ENCODE measurements at regions not wholly inside any gene's neighbourhood (a gene's known extent, or its start where the extent isn't known, plus 50 kb on each side); places are given as distances from the start of the nearest gene placed in this dataset.
"Not testable (repeated sequence)": the region's sequence is repeated elsewhere in the genome, so short reads cannot be mapped to it uniquely, and the experiment has no call there.

DNA sequence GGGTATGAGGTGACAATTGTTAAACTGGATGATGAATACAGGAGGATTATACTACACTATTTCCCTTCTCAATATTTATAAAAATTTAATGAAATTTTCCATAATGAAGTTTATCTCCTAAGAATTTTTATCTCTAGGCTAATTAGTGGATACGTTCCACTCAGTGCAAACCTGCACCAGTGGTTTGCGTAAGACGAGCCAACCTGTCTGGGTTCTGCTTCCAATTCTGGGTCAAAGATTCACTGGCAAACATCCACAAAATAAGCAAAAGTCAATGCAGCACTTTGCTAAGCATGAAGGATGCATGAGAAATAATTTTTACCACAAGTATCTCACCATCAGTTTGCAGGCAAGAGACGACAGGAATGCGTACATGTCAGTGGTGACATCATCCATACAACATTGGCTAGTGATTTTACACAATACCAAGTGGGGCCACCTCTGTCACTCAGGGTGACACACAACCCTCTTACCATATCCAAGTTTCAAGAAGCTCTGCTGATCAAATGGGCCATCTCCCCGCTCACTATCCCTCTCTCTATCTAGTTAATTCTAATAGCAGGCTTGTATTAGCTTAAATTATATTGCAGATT is 51.7 kb downstream of the FAM50B start:
- no peak for DNase-seq

DNA sequence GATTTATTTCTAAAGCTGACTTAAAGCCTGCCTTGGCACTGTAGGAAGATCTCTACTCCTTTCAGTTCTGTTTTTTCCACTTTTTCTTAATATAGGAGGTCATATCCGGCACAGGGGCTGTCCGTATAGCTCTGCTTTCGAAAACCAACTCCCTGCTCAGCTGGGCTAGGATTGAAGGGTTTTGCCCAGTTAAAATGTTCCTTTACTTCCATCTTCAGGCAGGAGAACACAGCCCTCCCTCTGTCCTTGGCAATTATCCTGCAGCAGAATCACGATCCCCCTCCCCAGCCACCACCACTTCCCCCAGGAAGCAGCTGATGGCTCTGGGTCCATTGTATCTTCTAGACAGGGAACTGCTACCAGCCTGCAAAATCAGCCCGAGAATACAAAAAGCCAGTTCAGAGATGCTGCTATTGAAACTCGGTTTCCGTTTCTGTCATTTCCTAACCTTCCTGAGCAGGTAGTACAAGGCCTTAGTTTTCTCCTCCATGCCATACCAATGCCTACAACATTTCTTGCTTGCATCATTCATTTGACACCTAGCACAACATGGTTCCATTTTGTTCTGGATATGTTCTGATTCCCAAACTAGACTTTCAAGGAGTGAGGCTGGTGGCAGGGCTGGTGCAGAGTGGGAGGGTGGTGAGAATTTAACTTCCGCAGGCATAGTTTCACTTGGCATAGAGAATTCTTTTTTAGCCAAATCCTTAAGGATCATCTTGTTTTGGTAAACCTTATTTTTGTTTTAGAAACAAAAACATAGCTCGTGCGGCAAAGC is 53.9 kb downstream of the FAM50B start:
- DNase-seq = peak in 17 of 56 donors; percentile 8 to 60 (median 20)

DNA sequence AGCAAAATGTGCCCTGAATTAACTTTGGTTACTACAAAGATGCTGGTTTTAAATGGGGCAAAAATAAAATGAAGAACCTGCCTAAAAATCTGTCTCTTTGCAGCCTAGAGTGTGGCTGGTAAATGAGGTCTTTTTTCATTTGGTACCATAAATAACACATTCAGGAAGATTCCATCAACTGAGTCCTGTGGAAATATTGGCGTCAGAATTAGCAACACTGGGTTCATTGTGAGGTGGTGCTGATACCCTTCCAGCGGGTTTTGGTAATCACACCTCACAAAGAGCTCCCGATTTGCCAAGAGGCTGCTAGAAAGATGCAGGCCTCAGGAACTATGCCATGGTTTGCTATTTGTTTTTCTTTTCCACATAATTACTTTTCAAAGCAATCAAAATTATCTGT is 55.3 kb downstream of the FAM50B start:
- DNase-seq = peak in 12 of 56 donors; percentile 6 to 41 (median 31)

DNA sequence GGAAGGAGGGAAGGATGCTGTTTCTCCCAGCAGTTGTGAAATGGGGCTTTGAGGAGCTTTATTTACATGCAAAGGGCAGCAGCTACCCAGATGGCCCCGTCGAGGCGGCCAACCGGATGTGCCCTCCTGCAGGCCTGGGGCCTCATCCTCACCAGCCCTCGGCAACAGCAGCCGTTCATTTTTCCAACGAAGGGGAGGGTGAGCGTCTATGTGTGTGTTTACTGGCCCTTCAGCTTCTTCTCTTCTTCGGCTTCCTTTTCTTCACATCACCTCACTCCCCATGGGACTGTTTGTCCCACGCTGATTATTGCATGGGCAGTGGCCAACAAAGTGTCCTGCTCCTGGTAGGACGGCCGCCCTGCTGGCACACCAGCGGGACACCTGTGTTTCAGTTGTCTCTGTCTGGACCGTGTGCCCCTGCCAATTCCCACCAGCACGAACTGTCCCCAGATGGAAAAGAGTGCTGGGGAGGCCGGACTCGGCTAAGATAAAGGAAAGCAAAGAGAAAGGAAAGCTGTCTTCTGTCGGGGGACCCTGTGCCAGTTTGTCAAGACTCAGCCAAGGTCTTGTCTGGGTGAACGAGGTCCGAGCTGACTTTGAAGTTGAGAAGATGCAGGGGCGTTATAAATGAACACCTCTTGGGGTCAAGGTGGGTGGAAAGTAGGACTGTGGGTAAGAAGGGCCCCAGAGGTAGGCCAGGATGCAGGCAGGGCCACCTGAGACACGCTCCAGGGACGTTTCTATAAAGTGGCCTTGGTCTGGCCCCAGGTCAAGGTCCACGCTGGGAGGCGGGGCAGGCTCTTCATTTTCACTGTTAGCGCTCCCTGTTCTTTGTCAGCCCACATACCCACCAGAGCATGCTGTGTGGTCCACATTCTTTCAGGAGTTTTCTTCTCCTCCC is 57.0 kb downstream of the FAM50B start:
- DNase-seq = peak in 13 of 56 donors; percentile 13 to 70 (median 34)

DNA sequence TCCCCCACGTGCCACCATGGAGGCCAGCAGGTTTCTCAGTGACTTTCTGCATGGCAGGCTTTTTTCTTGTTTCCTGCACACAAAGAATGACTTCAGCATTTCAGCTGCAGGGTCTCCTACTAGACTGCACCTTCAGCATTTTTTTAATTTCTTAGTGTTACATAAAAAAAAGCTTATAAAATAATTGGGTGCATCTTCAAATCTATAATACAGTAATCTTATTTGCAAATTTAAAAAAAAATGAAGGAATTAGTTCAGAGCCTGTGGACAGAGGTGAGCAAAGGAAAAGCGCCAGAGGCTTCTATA is 57.6 kb downstream of the FAM50B start:
- DNase-seq = no peak

DNA sequence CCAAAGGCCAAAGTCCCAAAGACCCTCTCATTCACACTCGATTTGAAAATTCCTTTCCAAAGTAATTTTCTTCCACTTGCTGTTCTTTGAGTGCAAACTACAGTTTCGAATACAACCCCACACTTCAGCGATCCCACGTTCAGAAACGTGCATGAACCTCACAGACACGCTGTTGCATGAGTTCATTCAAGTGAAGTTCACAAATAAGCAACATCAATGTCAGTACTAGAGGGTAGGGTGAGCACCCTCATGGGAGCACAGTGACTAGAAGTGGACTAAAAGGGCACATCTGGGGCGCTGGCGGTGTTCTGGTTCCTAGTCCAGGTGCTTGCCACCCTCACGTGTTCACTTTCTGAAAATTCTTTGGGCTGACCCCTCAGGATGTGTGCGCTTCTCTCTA is 59.0 kb downstream of the FAM50B start:
- no peak for DNase-seq

DNA sequence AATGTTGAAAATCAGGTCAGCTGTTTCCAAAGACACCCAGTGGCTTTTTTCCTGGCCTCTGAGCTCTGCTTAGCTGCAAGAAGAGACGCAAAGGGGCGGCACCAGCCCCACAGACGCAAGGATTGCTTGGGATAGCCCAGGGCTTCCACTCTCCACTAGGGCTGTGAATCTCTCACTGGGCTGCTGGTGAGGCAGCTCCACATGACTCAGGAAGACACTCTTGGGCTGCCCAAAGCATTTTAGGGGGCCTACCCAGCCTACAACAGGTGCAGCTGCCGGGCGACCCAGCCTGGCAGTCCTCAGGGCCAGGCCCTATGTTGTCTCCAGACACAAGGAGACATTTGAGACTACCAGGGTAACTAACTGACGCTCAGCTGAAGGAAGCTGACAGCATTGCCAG is 59.8 kb downstream of the FAM50B start:
- DNase-seq = peak in 1 of 56 donors; percentile 15

DNA sequence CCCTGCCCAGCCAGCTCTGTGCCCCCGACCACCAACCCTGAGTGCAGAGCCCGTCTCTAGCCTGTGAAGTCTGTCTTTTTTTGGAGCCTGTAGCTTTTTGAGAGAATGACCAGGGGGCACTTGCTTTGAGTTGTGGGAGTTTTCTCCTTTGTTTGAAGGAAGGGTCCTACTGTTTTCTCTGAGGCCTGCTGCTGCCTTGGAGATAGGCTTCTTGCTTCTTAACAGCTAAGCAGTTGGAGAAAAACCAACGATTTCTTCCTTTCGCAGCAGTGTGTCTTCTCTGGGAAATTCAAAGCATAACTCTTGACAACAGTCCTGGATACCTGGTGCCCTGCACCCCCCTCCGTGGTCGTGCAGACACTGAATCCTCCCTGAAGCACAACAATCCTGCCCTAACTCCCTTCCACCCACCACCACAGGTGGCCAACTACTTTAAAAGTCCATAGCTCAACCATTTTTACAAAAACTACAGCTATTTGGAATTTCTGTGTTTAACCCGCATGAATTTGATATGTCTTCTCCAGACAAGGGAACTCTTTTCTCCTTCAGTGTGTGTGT is 61.0 kb downstream of the FAM50B start:
- no peak for DNase-seq

DNA sequence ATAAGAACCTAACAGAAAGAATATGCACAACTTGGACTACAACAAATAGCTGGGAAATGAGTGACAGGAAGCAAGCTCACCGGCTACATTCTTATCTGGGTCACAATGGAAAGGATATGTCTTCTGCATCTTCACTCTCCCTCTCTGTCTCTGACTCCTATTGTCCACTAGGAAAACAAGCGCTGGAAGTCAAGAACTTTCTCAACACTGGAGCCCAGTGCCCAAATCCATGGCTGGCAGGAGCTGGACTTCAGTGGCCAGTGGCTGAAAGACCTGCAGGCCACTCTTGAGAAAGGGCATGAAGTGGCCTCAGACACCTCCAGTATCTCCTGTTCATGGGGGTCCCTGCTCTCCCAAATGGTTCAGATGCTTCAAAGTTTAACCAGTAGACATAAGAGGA is 62.0 kb downstream of the FAM50B start:
- DNase-seq = no peak

DNA sequence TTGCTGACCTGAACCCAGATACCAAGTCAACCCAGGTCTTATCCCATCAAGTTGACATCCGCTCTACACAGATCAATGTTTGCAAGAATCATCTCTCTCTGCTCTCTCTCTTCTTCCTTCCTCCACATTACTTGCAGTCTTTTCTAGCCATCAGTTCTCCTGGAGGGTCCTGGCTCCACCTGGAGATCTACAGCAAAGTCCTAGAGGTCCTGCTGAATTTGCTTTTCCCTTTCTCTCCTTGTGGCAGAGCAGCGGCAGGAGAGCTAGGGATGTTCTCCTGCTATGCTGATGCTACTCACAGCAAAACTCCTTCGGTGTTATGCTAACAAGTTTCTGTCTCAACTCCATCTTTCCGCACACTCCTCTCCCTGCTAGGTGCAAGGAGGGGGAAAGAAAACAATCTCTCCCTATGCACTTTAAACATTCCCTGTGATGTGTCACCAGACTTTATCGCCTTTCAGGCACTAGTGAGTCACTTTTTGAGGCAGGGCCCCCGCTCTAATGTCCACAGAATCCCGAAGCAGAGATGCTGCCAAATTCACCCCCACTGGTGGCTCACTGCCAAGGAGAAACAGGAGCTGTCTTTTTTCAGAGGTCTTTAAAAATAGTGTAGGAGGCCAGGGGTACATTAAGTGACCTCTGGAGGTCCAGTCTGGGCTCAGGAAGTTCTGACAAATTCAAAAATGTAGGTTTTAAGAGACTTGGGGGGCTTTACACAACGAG is 62.6 kb downstream of the FAM50B start:
- peak in 21 of 56 donors; percentile 11 to 65 (median 37) for DNase-seq

DNA sequence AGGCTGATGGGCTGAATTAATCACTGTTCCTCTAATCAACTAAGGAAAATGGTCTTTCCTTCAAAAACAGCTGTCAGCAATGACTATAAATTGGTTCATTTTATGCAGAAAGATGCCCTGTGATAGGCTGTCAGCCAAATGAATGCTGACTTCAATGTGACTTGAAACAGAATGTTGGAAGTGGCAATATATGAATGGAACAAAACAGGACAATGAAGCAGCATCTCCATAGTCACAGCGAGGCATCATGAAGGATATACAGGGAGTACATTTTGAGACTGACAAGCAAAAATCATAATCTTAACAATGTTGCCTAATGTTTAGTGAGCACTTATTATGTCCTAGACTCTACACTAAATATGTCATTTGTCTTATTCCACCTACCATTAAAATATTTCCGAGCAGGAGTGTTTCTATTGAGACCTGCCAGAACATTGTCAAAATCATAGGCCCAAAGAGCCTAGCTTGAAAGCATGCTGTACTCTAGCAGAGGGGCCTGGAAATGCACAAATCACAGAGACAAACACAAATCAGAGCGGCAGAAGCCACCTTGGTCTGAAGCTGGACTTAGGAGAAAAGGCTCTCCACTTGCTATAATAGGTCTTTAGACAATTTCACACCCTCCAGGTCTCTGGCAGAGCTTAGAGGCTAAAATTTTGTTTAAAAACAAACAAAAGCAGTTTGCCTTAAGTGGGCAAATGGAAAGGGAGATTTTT is 63.3 kb downstream of the FAM50B start:
- no peak for DNase-seq

DNA sequence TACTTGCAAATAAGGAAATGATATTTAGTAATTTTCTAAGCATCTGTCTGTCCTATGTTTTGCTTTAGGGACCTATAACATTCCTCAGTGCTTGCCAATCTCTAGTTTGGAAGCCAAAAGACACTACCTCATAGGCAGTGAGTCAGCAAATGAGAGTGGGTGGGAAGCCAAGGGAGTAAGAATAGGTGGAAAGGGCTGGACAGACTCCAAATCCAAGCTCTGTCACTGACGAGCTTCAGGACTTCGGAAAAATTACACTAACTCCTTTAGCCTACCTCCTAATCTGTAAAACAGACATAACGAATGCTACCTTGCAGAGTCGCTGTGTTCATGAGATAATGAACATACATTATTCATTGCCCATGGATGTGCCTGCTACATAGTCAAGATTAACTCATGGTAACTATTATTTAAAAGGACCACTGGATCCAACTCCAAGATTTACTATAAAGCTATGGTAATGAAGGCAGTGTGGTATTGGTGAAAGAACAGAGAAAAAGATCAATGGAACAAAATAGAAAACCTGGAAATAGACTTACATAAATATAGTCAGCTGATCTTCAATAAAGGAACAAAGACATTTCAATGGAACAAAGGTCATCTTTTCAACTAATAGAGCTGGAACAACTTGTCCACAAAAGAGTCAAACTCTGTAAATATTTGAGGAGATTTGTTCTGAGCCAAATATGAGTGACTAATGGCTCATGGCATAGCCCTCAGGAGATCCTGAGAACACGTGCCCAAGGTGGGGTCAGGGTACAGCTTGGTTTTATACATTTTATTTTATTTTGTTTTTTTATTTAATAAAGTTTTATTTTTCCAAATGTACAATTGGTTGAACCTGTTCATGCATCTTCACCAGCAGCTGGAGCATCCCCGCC is 64.1 kb downstream of the FAM50B start:
- DNase-seq = peak in 11 of 56 donors; percentile 7 to 41 (median 24)

DNA sequence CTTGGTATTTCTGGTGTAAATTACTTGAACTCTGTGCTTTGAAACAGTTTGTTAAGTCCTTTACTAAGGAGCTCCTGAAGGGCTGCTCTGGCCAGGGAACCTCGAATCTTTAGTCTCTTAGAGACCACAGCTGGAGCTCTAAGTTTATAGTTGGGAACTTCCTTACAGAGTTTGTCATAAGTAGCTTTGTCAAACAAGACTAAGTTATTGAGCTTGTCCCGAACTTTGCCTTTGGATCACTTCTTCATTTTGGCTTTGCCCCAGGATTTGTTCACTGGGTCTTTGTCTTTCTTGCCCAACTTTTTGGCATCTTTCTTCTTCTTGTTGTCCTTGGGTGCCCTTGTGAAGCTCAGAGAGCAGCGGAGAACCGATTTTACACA is 64.8 kb downstream of the FAM50B start:
- no peak for DNase-seq

DNA sequence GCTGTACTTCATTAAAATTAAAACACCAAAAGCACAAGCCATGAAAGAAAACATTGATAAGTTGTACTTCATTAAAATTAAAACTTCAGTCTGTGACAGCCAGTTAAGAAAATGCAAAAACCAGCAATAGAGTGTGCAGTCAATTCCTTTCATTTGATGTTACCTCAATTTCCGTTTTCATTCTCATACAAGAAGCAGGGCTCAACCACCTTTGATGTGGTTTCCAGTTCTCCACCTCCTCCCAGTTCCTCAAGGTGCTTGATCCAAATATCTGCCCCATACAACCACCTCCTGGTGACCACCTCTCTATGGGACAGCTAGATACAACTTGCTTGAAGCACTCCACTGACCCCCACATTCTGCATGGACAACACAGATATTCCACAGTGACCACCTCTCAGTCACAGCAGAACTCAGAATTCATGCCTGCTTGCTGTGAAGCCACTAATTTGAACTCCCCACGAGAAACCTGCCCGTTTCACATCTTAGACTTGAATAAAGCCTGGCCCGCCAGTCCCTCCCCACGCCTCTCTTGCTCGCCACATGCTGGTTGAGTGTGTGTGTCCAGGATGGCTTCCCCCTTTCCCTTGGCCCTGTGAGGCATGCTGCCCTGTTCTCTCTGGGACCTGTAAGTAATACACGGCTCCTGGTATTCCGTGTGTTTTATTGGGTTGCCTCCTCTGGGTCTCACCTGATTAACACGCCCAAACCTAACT is 66.1 kb downstream of the FAM50B start:
- no peak for DNase-seq

DNA sequence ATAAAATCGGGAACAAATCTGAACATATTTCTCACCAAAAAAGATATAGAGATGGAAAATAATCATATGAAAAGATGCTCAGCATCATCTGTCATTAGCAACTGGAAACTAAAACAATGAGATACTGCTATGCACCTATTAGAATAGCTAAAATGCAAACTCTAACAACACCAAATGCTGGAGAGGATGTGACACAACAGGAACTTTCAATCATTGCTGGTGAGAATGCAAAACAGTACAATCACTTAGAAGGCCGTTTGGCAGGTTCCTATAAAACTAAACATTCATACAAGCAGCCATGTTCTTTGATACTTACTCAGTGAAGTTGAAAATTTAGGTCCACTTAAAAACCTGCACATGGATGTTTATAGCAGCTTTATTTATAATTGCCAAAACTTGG is 67.0 kb downstream of the FAM50B start:
- DNase-seq = no peak

DNA sequence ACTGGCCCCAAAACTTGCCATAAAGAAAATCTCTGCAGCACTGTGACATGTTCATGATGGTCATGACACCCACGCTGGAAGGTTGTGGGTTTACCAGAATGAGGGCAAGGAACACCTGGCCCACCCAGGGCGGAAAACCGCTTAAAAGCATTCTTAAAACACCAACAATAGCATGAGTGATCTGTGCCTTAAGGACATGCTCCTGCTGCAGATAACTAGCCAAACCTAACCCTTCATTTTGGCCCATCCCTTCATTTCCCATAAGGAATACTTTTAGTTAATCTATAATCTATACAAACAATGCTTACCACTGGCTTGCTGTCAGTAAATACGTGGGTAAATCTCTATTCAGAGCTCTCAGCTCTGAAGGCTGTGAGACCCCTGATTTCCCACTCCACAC is 67.6 kb downstream of the FAM50B start:
- DNase-seq = not testable (repeated sequence)

DNA sequence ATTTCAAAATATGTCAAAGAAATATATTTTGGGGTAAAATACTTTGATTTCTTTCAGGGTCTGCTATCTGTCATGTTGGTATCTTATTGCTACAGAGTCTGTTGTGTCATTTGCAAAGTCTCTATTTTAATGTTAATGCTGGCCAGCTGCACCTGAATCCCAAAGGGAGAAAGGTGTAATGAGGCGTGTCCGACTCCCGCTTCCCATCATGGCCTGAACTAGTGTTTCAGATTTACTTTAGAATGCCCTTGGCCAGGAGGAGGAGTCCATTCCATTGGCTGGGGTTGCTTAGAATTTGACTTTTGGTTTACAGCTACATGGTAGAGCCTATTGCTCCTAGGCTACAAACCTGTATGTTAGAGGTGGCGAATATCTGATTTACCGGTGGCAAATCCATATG is 69.3 kb downstream of the FAM50B start:
- no peak for DNase-seq

DNA sequence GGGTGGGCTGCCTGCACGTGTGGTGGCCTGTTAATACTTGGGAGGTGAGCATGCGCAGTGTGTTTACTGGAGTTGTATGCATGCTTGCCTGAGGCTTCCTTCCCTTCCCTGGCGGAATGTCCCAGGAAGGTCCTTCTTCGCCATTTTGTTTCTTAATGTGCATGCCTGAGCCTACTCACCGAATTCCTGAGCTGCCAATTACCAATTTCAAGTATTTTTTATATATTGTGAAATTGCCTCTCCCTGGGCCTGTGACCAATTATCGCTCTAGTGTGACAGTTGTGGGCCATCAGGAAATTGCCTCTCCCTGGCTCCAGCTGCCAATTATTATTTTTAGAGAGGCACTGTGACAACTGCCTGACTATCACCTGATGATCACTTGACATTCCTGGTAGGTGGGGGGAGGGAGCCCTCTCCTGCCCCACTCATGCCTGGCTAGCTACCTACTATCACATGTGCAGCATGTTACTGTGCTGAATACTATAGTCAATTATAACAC is 70.0 kb downstream of the FAM50B start:
- no peak for DNase-seq

DNA sequence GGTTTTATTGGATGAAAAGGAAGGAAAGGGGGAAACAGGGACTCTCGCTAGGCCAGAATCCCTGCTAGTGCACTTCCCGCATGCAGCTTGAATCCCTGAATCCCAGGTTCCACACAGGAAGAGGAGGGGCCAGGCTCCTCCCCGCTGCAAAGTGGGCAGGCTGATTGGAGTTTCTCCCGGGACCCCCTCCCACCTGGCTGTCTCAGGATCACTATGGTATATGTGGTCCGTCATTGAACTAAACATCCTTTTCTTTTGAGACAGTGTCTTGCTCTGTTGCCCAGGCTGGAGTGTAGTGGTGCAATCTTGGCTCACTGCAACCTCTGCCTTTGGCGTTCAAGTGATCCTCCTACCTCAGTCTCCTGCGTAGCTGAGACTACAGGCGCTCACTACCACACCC is 70.7 kb downstream of the FAM50B start:
- DNase-seq = no peak

Data from amygdala (tissue), 56 donors.